GM23248 (cell line): ENCODE measurements at regions not wholly inside any gene's neighbourhood (a gene's known extent, or its start where the extent isn't known, plus 50 kb on each side); places are given as distances from the start of the nearest gene placed in this dataset.

ENCODE experiments used
- DNase-seq: peaks from one replicate; pipeline ENCODE4 v3.0.0-alpha.2; 2015
- H2AFZ ChIP-seq: fragments of 200-600 bp; sonication (generic); 2 replicates; pipeline ENCODE4 v1.6.1; 2016; ENCODE audit warnings: antibody characterized with exemption
- H3F3A ChIP-seq: fragments of 200-600 bp; sonication (generic); 2 replicates; pipeline ENCODE4 v1.6.1; 2016; ENCODE audit warnings: mild to moderate bottlenecking, antibody characterized with exemption, mixed run types; ENCODE audit not compliant: insufficient read depth
- H3K27ac ChIP-seq: fragments of 200-600 bp; sonication (generic); 2 replicates; pipeline ENCODE4 v1.5.1; 2016; ENCODE audit warnings: mild to moderate bottlenecking
- H3K27me3 ChIP-seq: fragments of 200-600 bp; sonication (generic); replicated peaks from 2 replicates; pipeline ENCODE4 v1.6.1; 2016; ENCODE audit warnings: mild to moderate bottlenecking; ENCODE audit not compliant: insufficient read depth
- H3K36me3 ChIP-seq: fragments of 200-600 bp; sonication (generic); 2 replicates; pipeline ENCODE4 v1.6.1; 2016; ENCODE audit warnings: low read depth, mild to moderate bottlenecking
- H3K4me1 ChIP-seq: fragments of 200-600 bp; sonication (generic); 2 replicates; pipeline ENCODE4 v1.6.1; 2016; ENCODE audit warnings: mild to moderate bottlenecking; ENCODE audit not compliant: insufficient read depth
- H3K4me2 ChIP-seq: fragments of 200-600 bp; sonication (generic); one replicate; pipeline ENCODE4 v1.6.1; 2016; ENCODE audit warnings: mild to moderate bottlenecking; ENCODE audit not compliant: unreplicated experiment
- H3K4me3 ChIP-seq: fragments of 200-600 bp; sonication (generic); 2 replicates; pipeline ENCODE4 v1.5.1; 2016; ENCODE audit warnings: mild to moderate bottlenecking
- H3K79me2 ChIP-seq: fragments of 200-600 bp; sonication (generic); 2 replicates; pipeline ENCODE4 v1.6.1; 2016; ENCODE audit warnings: mild to moderate bottlenecking; ENCODE audit not compliant: insufficient read depth
- H3K9ac ChIP-seq: fragments of 200-600 bp; sonication (generic); 2 replicates; pipeline ENCODE4 v1.6.1; 2016; ENCODE audit warnings: mild to moderate bottlenecking
- H3K9me2 ChIP-seq: fragments of 200-600 bp; sonication (generic); 2 replicates; pipeline ENCODE4 v1.6.1; 2016; ENCODE audit warnings: mixed run types, mild to moderate bottlenecking, moderate library complexity; ENCODE audit not compliant: insufficient read depth
- H3K9me3 ChIP-seq: fragments of 200-600 bp; sonication (generic); one replicate; pipeline ENCODE4 v1.6.1; 2017; ENCODE audit warnings: low read depth
- H4K20me1 ChIP-seq: fragments of 200-600 bp; sonication (generic); 2 replicates; pipeline ENCODE4 v1.6.0; 2016; ENCODE audit not compliant: insufficient read depth
- EZH2 ChIP-seq: fragments of 200-600 bp; sonication (generic); IDR thresholded peaks from 2 replicates; pipeline ENCODE4 v1.6.1; 2018; ENCODE audit warnings: antibody characterized with exemption, mild to moderate bottlenecking; ENCODE audit not compliant: insufficient read depth, poor library complexity, severe bottlenecking
- EZH2phosphoT487 ChIP-seq: fragments of 200-600 bp; sonication (generic); IDR thresholded peaks from 2 replicates; pipeline ENCODE4 v1.6.1; 2018; ENCODE audit warnings: antibody characterized with exemption, moderate library complexity, mild to moderate bottlenecking, low read depth; ENCODE audit not compliant: insufficient read depth
- WGBS, 2 experiments: methylation state at CpG; one replicate each; pipeline ENCODE4 v1.1.6; 2015 to 2017; ENCODE audit warnings: low lambda C conversion rate in 2 of 2, low coverage in 1 of 2; ENCODE audit errors: missing lambda C conversion rate in 2 of 2; 5-methylcytosine and 5-hydroxymethylcytosine counted together
- in situ Hi-C: fragments of 300-500 bp; cut with MboI; formaldehyde crosslinking; loops from 2 replicates; pipeline ENCODE4 v1.15.0; 2020

GRCh38 chr6:153966001-153966400, 73.0 kb upstream of the OPRM1 start:
- Histone ChIP-seq H3K9me2 (no peaks in the 10 kb centered on the region), H3K9ac (no peak overlapping the region), H3K36me3 (no peaks in the 10 kb centered on the region), H3K27ac (no peak overlapping the region), H3K9me3 (no peaks in the 10 kb centered on the region), H3F3A (no peaks in the 10 kb centered on the region), H3K79me2 (no peaks in the 10 kb centered on the region), H2AFZ (no peak overlapping the region), H3K27me3 (no peaks in the 10 kb centered on the region), H3K4me2 (peak overlapping the region; percentile 29), H3K4me3 (no peak overlapping the region), H4K20me1 (no peaks in the 10 kb centered on the region), H3K4me1 (no peaks in the 10 kb centered on the region)
- DNase-seq = peak; percentile 6
- WGBS, 2 experiments = 21 to 23% methylated on average over 4 of the region's 4 CpGs
- in situ Hi-C loops = no loop called here
- TF ChIP-seq EZH2 = no peak
- no peak for TF ChIP-seq EZH2phosphoT487

DNA sequence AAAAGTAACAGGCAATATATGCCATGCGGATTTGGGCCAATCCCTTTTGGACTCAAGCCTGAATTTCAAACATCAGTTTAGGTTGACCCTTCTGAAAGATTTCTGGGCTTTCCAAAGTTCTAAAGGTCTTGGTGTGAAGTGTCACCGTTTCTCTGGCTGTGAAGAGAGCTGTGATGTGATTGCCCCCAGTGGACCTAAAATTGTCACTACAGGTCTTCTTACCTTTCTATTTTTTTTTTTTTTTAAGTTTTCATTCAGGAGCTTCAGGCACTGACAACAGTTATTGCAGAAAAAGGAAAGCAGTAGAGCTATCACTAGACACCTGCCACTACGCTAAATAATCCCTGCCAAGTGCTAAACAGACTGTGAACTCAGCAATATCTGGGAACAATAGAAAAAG, 75.7 kb upstream of the OPRM1 start:
- H3K79me2 ChIP-seq = no peaks in the 10 kb centered on the region
- no peak overlapping the region for H3K9ac ChIP-seq
- no peaks in the 10 kb centered on the region for H3F3A ChIP-seq
- WGBS, 2 experiments = 46 to 56% methylated on average over 3 of the region's 3 CpGs
- no peak for TF ChIP-seq EZH2phosphoT487
- TF ChIP-seq EZH2 = no peak
- H3K9me2 ChIP-seq = no peaks in the 10 kb centered on the region
- no peak overlapping the region for H3K4me2 ChIP-seq
- H3K4me3 ChIP-seq = no peak overlapping the region
- no peaks in the 10 kb centered on the region for H3K27me3 ChIP-seq
- H3K27ac ChIP-seq = no peak overlapping the region
- H3K9me3 ChIP-seq = no peaks in the 10 kb centered on the region
- no peaks in the 10 kb centered on the region for H3K36me3 ChIP-seq
- no peak for DNase-seq
- no peak overlapping the region for H2AFZ ChIP-seq
- no peaks in the 10 kb centered on the region for H4K20me1 ChIP-seq
- 0 out of 2 replicates have a peak, but pooled peaks cover 5% of the 10 kb centered on the region for H3K4me1 ChIP-seq
- in situ Hi-C loops = no loop called here

GRCh38 chr6:153962555-153962954, 76.5 kb upstream of the OPRM1 start:
- Histone ChIP-seq H3K27ac (no peak overlapping the region), H3K27me3 (no peaks in the 10 kb centered on the region), H3K79me2 (no peaks in the 10 kb centered on the region), H2AFZ (no peak overlapping the region), H3K9me2 (no peaks in the 10 kb centered on the region), H3K4me3 (no peak overlapping the region), H3K9me3 (no peaks in the 10 kb centered on the region), H3K9ac (no peak overlapping the region), H3K4me1 (peaks cover 5% of the 10 kb centered on the region; the same call in 1 of the 2 replicates), H4K20me1 (no peaks in the 10 kb centered on the region), H3K36me3 (no peaks in the 10 kb centered on the region), H3K4me2 (no peak overlapping the region), H3F3A (no peaks in the 10 kb centered on the region)
- in situ Hi-C loops = no loop called here
- TF ChIP-seq EZH2 = no peak
- no peak for TF ChIP-seq EZH2phosphoT487
- DNase-seq = no peak
- WGBS, 2 experiments = 72 to 85% methylated on average over 2 of the region's 2 CpGs

GRCh38 chr6:153960741-153961140, 78.3 kb upstream of the OPRM1 start:
- Histone ChIP-seq H3K36me3 (no peaks in the 10 kb centered on the region), H3K9ac (no peak overlapping the region), H3K27me3 (no peaks in the 10 kb centered on the region), H2AFZ (no peak overlapping the region), H4K20me1 (no peaks in the 10 kb centered on the region), H3K27ac (no peak overlapping the region), H3K4me1 (peaks cover 17% of the 10 kb centered on the region), H3K9me3 (no peaks in the 10 kb centered on the region), H3K4me3 (no peak overlapping the region), H3K9me2 (no peaks in the 10 kb centered on the region), H3K4me2 (no peak overlapping the region), H3K79me2 (no peaks in the 10 kb centered on the region), H3F3A (peaks cover 15% of the 10 kb centered on the region; the same call in 1 of the 2 replicates)
- TF ChIP-seq EZH2 (no peak), EZH2phosphoT487 (no peak)
- in situ Hi-C loops = no loop called here
- WGBS, 2 experiments = 55 to 68% methylated on average over 1 of the region's 1 CpG
- no peak for DNase-seq

- DNase-seq = no peak
- 62 to 66% methylated on average over 4 of the region's 4 CpGs for WGBS, 2 experiments
These were observed 78.8 kb upstream of the OPRM1 start for GRCh38 chr6:153960281-153960680.

More at GRCh38 chr6:153960281-153960680, 78.8 kb upstream of the OPRM1 start:
- no peaks in the 10 kb centered on the region for H3K9me2 ChIP-seq
- no peak overlapping the region for H2AFZ ChIP-seq
- H3K9me3 ChIP-seq = no peaks in the 10 kb centered on the region
- in situ Hi-C loops = no loop called here
- H3F3A ChIP-seq = peaks cover 15% of the 10 kb centered on the region; the same call in 1 of the 2 replicates
- H4K20me1 ChIP-seq = no peaks in the 10 kb centered on the region
- no peak overlapping the region for H3K27ac ChIP-seq
- no peaks in the 10 kb centered on the region for H3K27me3 ChIP-seq
- no peak overlapping the region for H3K9ac ChIP-seq
- no peaks in the 10 kb centered on the region for H3K79me2 ChIP-seq
- peaks cover 17% of the 10 kb centered on the region for H3K4me1 ChIP-seq
- no peak for TF ChIP-seq EZH2
- no peak overlapping the region for H3K4me2 ChIP-seq
- H3K4me3 ChIP-seq = no peak overlapping the region
- H3K36me3 ChIP-seq = no peaks in the 10 kb centered on the region
